Lower leg skin (tissue), 3 donors: ENCODE measurements at regions not wholly inside any gene's neighbourhood (a gene's known extent, or its start where the extent isn't known, plus 50 kb on each side); places are given as distances from the start of the nearest gene placed in this dataset.

Experiments used
- CTCF ChIP-seq, 3 donors: fragments of 450-650 bp; IDR thresholded peaks; one replicate each; pipeline ENCODE4 v1.5.1; 2016; ENCODE audit warnings: antibody characterized with exemption in 3 of 3, mild to moderate bottlenecking in 3 of 3, moderate library complexity in 2 of 3
- POLR2A ChIP-seq, 2 donors: fragments of 450-650 bp; IDR thresholded peaks; one replicate each; pipeline ENCODE4 v1.6.1; 2016 to 2017; ENCODE audit warnings: antibody characterized with exemption in 2 of 2, mild to moderate bottlenecking in 1 of 2, moderate library complexity in 1 of 2

- TF ChIP-seq CTCF (IDR thresholded peaks at IDR 0.05) (no peak), POLR2A (IDR thresholded peaks at IDR 0.05) (no peak)
Observed at GRCh38 chr5:117332341-117332740, 757.7 kb upstream of the SEMA6A start.
